Mesothelial cell of epicardium (in vitro differentiated cells): ENCODE measurements at regions not wholly inside any gene's neighbourhood (a gene's known extent, or its start where the extent isn't known, plus 50 kb on each side); places are given as distances from the start of the nearest gene placed in this dataset.

ENCODE experiments used
- DNase-seq, 2 experiments: peaks; one replicate each; pipeline ENCODE4 v3.0.0; 2021; ENCODE audit warnings: low spot score in 2 of 2; ENCODE audit not compliant: unreplicated experiment in 2 of 2
- H3K27ac Mint-ChIP-seq: 2 replicates; pipeline ENCODE4 v1.8.0; 2021; ENCODE audit warnings: mixed read lengths
- H3K27me3 Mint-ChIP-seq: 2 replicates; pipeline ENCODE4 v1.8.0; 2021; ENCODE audit warnings: low read depth, mixed read lengths
- H3K36me3 Mint-ChIP-seq: 2 replicates; pipeline ENCODE4 v1.8.0; 2021; ENCODE audit warnings: mixed read lengths
- H3K4me1 Mint-ChIP-seq: 2 replicates; pipeline ENCODE4 v1.8.0; 2021; ENCODE audit warnings: mixed read lengths
- H3K4me3 Mint-ChIP-seq: 2 replicates; pipeline ENCODE4 v1.8.0; 2021; ENCODE audit warnings: mild to moderate bottlenecking, moderate library complexity, mixed read lengths
- H3K9me3 Mint-ChIP-seq: 2 replicates; pipeline ENCODE4 v1.8.0; 2021; ENCODE audit warnings: mixed read lengths
- CTCF ChIP-seq: fragments of 200-600 bp; sonication (generic); IDR thresholded peaks from one replicate; pipeline ENCODE4 v1.5.0; 2021; ENCODE audit warnings: antibody characterized with exemption; ENCODE audit not compliant: unreplicated experiment

- no peak overlapping the region for H3K4me3 Mint-ChIP-seq
- no peaks in the 10 kb centered on the region for H3K27me3 Mint-ChIP-seq
These were observed 60.0 kb downstream of the PRL start for GRCh38 chr6:22236626-22237414.

More at GRCh38 chr6:22236626-22237414, 60.0 kb downstream of the PRL start:
- Mint-ChIP-seq H3K4me1 (peaks cover 9% of the 10 kb centered on the region), H3K9me3 (peaks cover 33% of the 10 kb centered on the region), H3K36me3 (no peaks in the 10 kb centered on the region), H3K27ac (no peak overlapping the region)
- DNase-seq: no peak
- no peak for TF ChIP-seq CTCF
